HT1080 (cell line): ENCODE measurements at regions not wholly inside any gene's neighbourhood (a gene's known extent, or its start where the extent isn't known, plus 50 kb on each side); places are given as distances from the start of the nearest gene placed in this dataset.
"Not testable (repeated sequence)": the region's sequence is repeated elsewhere in the genome, so short reads cannot be mapped to it uniquely, and the experiment has no call there.

Experiments
- DNase-seq: peaks from one replicate; pipeline ENCODE4 v3.0.0-alpha.2; 2015; ENCODE audit warnings: low read depth

DNA sequence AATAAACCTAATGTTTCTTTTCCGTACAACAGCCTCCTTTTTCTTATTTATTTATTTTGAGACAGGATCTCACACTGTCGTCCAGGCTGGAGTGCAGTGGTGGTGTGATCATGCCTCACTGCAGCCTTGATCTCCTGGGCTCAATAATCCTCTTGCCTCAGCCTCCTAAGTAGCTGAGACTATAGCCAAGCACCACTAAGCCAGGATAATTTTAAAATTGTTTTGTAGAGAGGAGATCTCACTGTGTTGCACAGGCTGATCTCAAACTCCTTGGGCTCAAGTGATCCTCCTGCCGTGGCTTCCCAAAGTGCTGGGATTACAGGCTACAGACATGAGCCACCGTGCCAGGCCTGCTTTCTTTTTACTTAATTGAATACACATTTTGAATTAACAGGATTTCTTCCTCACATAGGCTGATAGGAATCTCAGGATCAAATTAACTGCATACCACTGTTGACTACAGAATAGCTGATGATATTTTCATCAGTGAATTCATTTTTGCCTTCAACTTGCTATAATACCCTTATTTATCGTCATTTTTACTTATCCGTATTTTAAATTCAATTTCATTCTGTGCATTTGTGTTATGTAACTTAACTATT lies 2010.5 kb downstream of the NCAM2 start:
- DNase-seq: no peak

DNA sequence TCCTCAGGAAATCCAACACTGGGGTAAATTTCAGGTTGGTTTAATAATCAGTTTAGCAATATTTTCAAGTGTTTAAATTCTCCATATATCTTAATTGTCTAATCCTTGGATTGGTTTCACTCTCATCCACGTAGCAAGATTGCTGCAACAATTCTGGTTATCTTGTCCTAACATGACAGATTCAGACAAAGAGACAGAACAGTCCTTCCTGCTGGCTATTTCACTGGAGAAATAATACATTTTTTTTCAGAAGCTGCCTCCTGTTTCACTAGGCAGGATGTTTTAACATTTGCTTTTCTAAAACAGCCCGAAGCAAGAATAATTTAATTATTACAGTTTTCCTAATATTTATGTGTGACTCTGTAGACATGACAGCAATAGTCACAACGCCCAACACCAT lies 2011.2 kb downstream of the NCAM2 start:
- DNase-seq: no peak

DNA sequence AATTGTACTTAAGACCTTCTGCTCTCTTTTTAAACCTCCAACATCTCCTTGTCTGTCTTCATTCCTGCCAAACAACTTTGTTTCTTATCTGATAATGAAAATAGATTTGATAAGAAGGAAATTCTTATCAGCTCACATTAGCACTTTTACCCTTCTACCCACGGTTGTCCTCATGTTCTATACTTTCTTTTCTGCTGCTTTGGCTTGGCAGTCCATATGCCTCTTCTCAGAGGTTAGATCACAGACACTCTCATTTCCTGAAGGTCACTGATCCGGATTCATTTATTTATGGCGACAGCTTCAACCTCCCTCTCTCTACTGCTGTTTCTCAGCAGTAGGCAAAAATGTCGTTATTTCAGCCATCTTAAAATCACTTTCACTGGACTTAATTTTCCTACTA lies 2015.8 kb downstream of the NCAM2 start:
- DNase-seq: peak; percentile 10

GRCh38 chr21:23016617-23017016 lies 2018.4 kb downstream of the NCAM2 start:
- DNase-seq: peak; percentile 5

DNA sequence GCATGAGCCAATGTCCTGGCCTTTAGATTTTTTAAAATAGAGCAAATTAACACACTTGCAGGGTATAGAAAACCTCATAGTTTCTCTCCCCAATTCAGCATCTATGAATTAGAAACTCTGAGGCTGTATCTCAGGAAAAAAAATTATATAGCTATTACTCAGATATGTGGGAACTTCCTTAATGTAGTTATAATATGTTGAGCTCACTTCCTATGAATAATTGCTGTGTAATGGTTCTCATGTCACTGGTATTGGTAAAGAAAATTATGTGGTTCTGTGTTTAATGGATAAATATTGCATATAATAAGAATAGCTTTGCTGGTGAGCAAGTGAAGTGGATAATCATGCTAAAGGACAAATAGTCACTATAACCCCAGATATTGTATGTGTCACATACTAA lies 2019.8 kb downstream of the NCAM2 start:
- peak; percentile 27 for DNase-seq

- no peak for DNase-seq
Observed at GRCh38 chr21:23020969-23021368, 2022.8 kb downstream of the NCAM2 start.

GRCh38 chr21:23021481-23021880 lies 2023.3 kb downstream of the NCAM2 start:
- no peak for DNase-seq

- DNase-seq: no peak
Observed at GRCh38 chr21:23026878-23027277, 2028.7 kb downstream of the NCAM2 start.

- no peak for DNase-seq
Observed at GRCh38 chr21:23039846-23040245, 2041.6 kb downstream of the NCAM2 start.

GRCh38 chr21:23045955-23046354 lies 2047.7 kb downstream of the NCAM2 start:
- DNase-seq: no peak

DNA sequence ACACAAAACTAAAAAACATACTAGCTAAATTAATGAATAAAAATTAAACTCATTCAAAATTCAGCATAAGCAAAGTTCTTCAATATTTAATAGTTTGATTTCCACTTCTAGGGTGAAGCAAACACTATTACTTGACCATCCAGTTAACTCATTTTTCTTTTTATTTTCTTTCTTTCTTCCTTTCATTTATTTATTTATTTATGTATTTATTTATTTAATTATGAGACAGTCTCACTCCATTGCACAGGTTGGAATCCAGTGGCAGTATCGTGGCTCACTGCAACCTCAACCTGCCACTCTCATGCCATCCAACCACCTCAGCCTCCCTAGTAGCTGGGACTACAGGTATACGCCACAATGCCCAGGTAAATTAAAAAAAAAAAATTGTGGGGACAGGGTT lies 2069.5 kb downstream of the NCAM2 start:
- DNase-seq: no peak

DNA sequence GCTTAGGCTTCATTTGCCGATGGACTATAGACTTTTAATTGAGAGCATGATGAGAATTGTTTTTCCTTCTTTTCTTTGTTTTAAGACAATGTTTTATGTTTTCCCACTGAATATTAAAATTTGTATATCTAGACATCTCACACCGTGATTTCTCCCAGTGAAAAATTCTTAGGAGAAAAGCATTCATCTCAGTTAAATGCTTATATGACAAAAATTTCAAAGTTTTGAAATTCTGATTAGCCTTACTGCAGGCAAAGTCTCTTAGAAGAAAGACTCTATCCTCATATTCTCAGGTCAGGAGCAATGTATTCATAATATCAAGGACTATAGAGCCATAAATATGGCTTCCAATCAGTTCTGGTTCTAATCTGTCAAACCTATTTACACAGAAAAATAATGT lies 2085.0 kb downstream of the NCAM2 start:
- DNase-seq: no peak

GRCh38 chr21:23093259-23093658 lies 2095.1 kb downstream of the NCAM2 start:
- no peak for DNase-seq

DNA sequence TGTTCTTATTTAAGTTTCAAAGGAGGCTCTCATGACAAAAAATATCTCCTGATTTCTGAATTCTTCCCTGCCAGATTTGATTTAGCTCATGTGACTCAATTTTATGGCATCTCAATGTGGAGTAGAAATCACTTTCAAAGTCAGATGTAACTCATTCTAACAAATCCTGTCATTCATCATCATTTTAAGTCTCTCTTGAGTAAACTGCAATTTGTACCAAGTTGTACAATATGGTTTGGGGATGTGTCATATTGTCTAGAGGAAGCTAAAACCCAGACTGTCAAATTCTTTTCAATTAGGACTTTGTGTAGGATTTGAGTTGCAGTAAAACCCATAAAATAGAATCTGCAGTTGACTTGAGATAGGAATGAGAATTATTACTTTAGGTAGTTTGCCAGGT lies 2101.0 kb downstream of the NCAM2 start:
- no peak for DNase-seq

- no peak for DNase-seq
Observed at GRCh38 chr21:23101111-23101510, 2102.9 kb downstream of the NCAM2 start.

GRCh38 chr21:23108533-23108932 lies 2110.3 kb downstream of the NCAM2 start:
- no peak for DNase-seq

- DNase-seq: no peak
Observed at GRCh38 chr21:23111070-23111600, 2112.9 kb downstream of the NCAM2 start.

- DNase-seq: no peak
Observed at GRCh38 chr21:23119491-23119890, 2121.3 kb downstream of the NCAM2 start.

DNA sequence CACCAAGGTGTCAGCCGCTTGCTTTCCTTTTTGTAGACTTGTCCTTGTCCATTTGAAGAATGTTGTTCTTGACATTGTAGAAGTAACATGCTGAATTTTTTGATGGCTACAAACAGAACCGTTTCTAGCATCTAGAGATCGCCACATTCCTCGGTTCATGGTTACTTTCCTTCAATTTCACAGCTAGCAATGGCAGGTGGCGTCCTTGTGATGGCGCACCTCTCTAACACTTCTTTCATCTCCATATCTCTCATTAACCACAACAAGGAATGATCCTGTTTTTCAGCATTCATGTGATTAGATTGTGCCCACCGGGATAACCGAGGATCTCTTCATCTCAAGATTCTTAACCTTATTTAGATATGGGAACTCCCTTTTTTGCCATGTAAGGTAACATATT lies 2129.8 kb downstream of the NCAM2 start:
- DNase-seq: no peak

GRCh38 chr21:23130308-23130707 lies 2132.1 kb downstream of the NCAM2 start:
- peak; percentile 8 for DNase-seq

- DNase-seq: peak; percentile 21
Observed at GRCh38 chr21:23131177-23131576, 2133.0 kb downstream of the NCAM2 start.

GRCh38 chr21:23138797-23139196 lies 2140.6 kb downstream of the NCAM2 start:
- DNase-seq: no peak

- no peak for DNase-seq
Observed at GRCh38 chr21:23152130-23152529, 2153.9 kb downstream of the NCAM2 start.

DNA sequence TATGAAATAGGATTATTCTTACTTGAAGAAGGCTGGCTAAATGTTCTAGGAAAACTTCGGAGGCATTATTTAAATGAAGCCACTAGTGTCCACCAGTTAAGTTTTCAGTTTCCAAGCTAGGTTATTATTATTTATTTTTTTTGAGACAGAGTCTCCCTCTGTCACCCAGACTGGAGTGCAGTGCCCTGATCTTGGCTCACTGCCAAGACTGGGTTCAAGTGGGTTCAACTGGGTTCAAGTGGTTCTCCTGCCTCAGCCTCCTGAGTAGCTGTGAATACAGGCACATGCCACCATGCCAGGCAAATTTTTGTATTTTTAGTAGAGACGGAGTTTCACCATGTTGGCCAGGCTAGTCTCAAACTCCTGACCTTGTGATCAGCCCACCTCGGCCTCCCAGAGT lies 2155.6 kb downstream of the NCAM2 start:
- not testable (repeated sequence) for DNase-seq
